ENCODE measurements at regions not wholly inside any gene's neighbourhood (a gene's known extent, or its start where the extent isn't known, plus 50 kb on each side); places are given as distances from the start of the nearest gene placed in this dataset.
"Not testable (repeated sequence)": the region's sequence is repeated elsewhere in the genome, so short reads cannot be mapped to it uniquely, and the experiment has no call there.

- TF ChIP-seq POLR2A, CTCF (IDR thresholded peaks at IDR 0.05): not testable (repeated sequence)
These were observed 110.0 kb downstream of the PRR15 start for GRCh38 chr7:29673635-29674034.
